HG03469 (cell line): ENCODE measurements at regions not wholly inside any gene's neighbourhood (a gene's known extent, or its start where the extent isn't known, plus 50 kb on each side); places are given as distances from the start of the nearest gene placed in this dataset.
"Not testable (repeated sequence)": the region's sequence is repeated elsewhere in the genome, so short reads cannot be mapped to it uniquely, and the experiment has no call there.

Source experiments
- ATAC-seq: cut with Tn5 transposase; IDR thresholded peaks from one replicate; pipeline ENCODE4 v1.9.1; 2021; ENCODE audit warnings: mild to moderate bottlenecking, moderate library complexity, moderate number of reproducible peaks; ENCODE audit not compliant: unreplicated experiment

- no peak for ATAC-seq
Observed at GRCh38 chrX:113935518-113935917, 648.4 kb upstream of the HTR2C start.

- ATAC-seq: no peak
Observed at GRCh38 chrX:113933931-113934330, 650.0 kb upstream of the HTR2C start.

DNA sequence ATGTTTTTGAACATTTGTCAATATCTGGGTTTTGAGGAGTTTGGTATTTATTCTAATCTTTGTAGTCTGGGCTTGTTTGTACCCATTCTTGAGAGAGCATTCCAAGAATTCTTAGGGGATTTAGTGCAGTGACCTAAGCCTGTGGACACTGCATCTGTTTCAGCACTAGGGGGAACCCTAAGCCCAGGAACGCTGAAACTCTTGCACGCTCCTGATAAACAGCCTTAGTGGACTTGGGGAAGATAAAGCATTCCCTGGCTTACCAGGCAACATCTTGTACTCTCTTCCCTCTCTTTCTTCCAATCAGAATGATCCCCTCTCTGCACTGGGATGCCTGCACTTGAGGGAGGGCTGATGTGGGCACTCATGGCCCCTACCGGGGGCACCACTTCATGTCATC, 654.9 kb upstream of the HTR2C start:
- ATAC-seq: no peak

DNA sequence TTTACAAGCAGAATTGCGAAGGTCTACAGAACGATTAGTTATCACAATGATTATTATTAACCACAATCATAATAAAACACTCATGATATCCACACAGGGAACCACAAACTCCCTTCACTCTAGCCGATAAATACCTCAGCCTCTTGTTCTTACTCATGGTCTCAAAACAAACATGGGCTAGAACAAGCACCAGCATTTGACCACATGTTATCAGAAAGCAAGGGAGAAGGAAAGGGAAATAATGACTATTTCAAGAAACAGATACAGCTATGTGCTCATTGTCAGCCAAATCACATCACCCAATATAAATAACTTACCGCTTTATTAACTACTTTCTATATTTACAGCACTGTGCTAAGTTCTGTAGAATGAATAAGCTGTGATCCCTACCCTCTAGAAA, 663.2 kb upstream of the HTR2C start:
- ATAC-seq: no peak

DNA sequence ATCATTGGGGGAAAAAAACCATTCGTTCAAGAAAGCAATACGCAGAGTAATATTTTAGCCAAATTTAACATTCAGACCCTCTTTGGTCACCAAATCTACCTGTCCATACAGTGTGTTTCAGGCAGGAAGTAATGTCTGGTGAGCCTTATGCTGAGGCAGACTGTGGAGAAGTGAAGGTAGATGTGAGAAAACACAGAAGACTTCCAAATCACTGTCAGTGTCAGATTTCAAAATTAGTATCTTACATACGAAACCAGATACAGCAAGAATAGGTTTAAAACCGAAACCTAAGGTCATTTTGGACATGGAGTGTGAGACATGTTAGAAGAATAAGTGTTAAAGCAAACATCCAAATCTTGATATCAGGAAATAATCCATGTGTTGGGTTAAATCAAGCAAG, 664.5 kb upstream of the HTR2C start:
- ATAC-seq: no peak

- no peak for ATAC-seq
Observed at GRCh38 chrX:113906168-113906567, 677.7 kb upstream of the HTR2C start.

- ATAC-seq: no peak
Observed at GRCh38 chrX:113892891-113893290, 691.0 kb upstream of the HTR2C start.

DNA sequence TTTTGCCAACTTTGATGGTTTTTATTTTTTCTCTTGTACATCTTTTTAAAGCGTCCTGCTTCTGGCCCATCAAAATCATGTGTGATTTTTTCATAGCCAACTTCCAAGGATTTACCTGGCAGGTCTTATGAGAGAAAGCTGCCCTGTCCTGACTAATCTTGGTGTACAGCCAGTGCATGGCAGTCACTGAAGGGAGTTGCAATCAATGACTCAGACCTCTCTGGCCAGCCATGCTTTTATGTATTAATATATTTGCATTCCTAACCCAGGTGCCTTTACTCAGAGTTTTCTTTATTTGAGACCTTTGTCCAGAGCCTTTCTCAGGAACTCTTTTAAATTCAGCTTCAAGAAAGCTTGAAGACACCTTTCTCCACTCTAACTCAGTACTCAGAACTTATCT, 691.5 kb upstream of the HTR2C start:
- ATAC-seq: no peak

DNA sequence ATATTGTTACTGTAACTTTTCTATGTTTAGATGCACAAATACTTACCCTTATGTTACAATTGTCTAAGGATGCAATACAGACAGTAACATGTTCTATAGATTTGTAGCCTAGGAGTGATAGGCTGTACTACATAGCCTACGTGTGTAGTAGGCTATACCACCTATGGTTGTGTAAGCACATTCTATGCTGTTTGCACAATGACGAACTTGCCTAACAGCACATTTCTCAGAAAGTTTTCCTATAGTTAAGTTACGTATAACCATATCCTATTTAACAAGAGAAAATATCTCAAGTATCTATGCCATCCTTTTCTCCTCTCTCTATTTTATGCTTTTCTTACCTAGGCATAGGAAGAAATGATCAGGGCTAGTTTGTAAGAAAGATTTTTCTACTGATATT, 710.8 kb upstream of the HTR2C start:
- ATAC-seq: no peak

- ATAC-seq: no peak
Observed at GRCh38 chrX:113868711-113869110, 715.2 kb upstream of the HTR2C start.

DNA sequence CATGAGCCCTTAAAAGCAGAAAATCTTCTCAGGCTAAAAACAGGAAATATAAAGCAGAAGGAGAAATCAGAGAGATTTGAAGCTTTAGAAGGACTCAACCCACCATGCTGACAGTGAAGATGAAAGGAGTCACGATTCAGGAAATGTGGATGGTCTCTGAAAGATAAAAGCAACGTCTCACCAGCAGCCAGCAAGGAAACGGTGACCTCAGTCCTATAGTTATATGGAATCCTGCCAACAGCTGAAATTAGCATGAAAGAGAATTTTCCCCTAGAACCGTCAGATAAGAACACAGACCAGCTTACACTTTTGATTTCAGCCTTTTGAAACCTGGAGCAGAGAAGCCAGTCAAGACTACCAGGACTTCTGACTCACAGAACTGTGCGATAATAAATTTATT, 715.7 kb upstream of the HTR2C start:
- ATAC-seq: no peak

DNA sequence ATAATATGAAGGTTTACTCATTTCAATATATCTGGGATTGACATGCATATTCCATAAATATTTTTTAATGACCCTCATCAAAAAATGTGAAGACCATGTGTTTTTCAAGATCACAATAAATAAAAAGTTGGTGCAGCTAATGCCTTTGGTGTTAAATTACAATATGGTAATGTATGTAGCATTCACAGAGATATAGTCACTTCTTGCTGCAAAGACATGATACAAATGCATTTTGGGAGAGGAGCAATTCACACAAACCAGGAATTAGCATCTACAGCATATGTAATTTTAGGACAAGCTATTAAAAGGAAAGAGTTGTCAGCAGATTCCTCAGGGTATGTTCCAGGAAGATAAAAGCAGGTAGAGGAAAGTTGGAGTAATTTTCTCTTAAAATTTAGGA, 734.5 kb upstream of the HTR2C start:
- ATAC-seq: no peak

- ATAC-seq: no peak
Observed at GRCh38 chrX:113833096-113834055, 750.5 kb upstream of the HTR2C start.

DNA sequence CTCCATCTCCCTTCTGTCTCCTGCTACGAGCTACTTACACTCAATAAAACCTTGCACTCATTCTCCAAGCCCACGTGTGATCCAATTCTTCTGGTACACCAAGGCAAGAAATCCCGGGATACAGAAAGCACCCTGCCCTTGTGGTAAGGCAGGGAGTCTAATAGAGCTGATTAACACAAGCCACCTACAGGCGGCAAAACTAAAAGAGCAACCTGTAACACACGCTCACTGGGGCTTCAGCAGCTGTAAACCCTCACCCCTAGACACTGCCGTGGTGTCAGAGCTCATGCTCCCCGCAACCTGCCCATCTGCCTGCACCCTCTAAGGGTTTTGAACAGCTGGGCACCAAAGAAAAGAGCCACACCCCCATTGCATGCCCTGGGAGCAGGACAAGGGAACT, 755.4 kb upstream of the HTR2C start:
- ATAC-seq: no peak

DNA sequence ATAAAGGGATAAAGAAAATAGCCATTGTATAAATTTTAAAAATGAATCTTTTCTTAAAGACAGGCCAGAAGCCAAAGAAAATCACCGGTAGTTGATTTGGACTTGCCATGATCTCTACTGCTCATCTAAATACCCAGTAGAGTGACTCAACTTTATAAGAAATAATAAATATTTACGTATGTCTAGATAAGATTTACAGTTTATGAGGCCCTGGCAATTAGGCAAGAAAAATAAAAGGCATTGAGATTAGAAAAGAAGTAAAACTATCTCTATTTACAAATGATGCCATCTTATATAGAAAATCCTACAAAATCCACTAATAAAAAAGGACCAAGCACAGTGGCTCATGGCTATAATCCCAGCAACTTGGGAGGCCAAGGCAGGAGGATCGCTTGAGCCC, 765.5 kb upstream of the HTR2C start:
- ATAC-seq: no peak

DNA sequence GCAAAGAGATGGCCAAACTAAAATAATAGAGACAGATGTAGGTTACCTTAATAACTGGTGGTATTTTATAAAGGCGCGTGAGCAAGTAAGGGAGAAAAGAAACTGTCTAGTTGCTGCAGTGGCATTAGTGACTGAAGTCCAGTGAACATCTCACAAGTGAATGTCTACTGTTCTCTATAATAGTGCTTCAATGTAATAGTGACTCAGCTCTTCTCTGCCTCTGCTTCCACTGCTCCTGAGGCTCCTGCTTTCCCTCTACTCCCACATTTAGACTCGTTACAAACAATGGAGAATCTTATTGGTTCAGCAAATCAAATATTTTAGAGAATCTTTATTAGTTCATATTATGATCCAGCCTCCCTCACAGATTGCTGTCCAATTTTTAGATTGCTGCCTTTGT, 779.1 kb upstream of the HTR2C start:
- ATAC-seq: no peak

DNA sequence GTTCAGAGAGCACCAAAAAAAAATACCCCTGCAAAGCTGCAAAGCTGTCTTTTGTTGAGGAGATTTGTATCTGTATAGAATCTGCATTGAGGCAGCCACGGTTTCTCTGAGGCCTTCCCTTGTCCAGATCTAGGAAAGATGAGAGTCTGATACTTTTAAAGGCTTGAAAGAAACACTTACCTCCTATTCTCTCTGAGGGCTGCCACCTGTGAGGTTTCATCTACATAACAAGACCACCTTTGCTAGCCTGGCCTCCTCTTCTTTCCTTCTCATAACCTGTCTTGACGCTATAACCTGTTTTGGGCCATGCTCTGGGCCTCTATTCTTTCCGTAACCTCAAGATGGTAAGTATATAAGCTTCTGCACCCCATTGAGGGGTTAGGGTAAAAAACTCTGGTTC, 779.6 kb upstream of the HTR2C start:
- ATAC-seq: no peak

- no peak for ATAC-seq
Observed at GRCh38 chrX:113802837-113803236, 781.0 kb upstream of the HTR2C start.

- no peak for ATAC-seq
Observed at GRCh38 chrX:113800955-113801354, 782.9 kb upstream of the HTR2C start.

DNA sequence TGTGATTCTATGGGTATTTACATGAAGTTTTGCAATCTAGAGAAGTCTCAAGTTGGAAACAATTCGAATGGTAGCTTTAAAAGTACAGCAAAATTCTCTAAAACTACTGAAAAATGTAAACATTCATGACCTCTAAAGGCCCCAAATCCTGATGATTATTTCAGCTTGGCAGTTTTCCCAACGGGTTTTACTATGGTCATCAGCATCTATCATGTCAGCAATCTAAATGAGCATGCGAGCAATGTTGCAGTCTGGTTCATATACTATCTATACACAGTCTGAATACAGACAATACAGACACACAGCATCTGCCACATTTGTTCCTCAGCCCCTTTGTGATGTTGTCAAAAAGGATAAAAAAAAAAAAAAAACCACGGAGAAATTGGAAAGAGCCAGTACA, 790.3 kb upstream of the HTR2C start:
- no peak for ATAC-seq

GRCh38 chrX:113790987-113791386, 792.9 kb upstream of the HTR2C start:
- no peak for ATAC-seq

- not testable (repeated sequence) for ATAC-seq
Observed at GRCh38 chrX:113784754-113785153, 799.1 kb upstream of the HTR2C start.

GRCh38 chrX:113770806-113771205, 813.1 kb upstream of the HTR2C start:
- ATAC-seq: no peak
